ENCODE measurements at regions not wholly inside any gene's neighbourhood (a gene's known extent, or its start where the extent isn't known, plus 50 kb on each side); places are given as distances from the start of the nearest gene placed in this dataset.

DNA sequence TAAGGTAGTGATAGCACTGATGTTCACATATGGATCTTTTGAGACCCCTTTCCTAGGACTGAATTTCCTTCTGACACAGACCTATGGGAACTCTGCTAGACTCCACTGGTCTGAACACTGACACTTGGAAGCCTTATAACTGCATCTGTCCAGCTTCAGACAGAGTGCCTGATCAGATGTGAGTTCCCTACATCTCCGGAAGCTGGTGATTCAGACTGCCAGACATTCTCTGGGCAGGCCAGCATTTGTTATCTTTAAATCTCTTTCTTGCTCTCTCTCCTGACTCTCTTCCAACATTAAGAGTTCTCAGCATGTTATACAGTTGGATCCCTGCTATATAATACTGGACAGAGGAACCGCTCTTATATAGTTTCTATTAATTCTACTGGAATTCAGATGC lies 408.5 kb downstream of the ZEB2 start:
- TF ChIP-seq, protein P1, sequence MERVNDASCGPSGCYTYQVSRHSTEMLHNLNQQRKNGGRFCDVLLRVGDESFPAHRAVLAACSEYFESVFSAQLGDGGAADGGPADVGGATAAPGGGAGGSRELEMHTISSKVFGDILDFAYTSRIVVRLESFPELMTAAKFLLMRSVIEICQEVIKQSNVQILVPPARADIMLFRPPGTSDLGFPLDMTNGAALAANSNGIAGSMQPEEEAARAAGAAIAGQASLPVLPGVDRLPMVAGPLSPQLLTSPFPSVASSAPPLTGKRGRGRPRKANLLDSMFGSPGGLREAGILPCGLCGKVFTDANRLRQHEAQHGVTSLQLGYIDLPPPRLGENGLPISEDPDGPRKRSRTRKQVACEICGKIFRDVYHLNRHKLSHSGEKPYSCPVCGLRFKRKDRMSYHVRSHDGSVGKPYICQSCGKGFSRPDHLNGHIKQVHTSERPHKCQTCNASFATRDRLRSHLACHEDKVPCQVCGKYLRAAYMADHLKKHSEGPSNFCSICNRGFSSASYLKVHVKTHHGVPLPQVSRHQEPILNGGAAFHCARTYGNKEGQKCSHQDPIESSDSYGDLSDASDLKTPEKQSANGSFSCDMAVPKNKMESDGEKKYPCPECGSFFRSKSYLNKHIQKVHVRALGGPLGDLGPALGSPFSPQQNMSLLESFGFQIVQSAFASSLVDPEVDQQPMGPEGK (CRISPR knock-in tag; IDR thresholded peaks at IDR 0.05; ENCODE audit: borderline replicate concordance) = no peak
- TF ChIP-seq, protein P2, sequence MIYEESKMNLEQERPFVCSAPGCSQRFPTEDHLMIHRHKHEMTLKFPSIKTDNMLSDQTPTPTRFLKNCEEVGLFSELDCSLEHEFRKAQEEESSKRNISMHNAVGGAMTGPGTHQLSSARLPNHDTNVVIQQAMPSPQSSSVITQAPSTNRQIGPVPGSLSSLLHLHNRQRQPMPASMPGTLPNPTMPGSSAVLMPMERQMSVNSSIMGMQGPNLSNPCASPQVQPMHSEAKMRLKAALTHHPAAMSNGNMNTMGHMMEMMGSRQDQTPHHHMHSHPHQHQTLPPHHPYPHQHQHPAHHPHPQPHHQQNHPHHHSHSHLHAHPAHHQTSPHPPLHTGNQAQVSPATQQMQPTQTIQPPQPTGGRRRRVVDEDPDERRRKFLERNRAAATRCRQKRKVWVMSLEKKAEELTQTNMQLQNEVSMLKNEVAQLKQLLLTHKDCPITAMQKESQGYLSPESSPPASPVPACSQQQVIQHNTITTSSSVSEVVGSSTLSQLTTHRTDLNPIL (CRISPR knock-in tag; IDR thresholded peaks at IDR 0.05; ENCODE audit: low read depth) = no peak
- no peak for TF ChIP-seq ZFP30 (CRISPR knock-in tag; IDR thresholded peaks at IDR 0.05)
- TF ChIP-seq ARNTL (CRISPR knock-in tag; IDR thresholded peaks at IDR 0.05; ENCODE audit: borderline replicate concordance, low read depth) = no peak
- TF ChIP-seq ISL1 (CRISPR knock-in tag; IDR thresholded peaks at IDR 0.05) = no peak
- no peak for TF ChIP-seq SNAI2 (CRISPR knock-in tag; IDR thresholded peaks at IDR 0.05)
- TF ChIP-seq RARB (CRISPR knock-in tag; IDR thresholded peaks at IDR 0.05) = no peak
- no peak for TF ChIP-seq ZNF565 (CRISPR knock-in tag; conservative IDR thresholded peaks at IDR 0.05; ENCODE audit: low read depth)
- TF ChIP-seq, protein P3, sequence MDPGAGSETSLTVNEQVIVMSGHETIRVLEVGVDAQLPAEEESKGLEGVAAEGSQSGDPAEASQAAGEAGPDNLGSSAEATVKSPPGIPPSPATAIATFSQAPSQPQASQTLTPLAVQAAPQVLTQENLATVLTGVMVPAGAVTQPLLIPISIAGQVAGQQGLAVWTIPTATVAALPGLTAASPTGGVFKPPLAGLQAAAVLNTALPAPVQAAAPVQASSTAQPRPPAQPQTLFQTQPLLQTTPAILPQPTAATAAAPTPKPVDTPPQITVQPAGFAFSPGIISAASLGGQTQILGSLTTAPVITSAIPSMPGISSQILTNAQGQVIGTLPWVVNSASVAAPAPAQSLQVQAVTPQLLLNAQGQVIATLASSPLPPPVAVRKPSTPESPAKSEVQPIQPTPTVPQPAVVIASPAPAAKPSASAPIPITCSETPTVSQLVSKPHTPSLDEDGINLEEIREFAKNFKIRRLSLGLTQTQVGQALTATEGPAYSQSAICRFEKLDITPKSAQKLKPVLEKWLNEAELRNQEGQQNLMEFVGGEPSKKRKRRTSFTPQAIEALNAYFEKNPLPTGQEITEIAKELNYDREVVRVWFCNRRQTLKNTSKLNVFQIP (CRISPR knock-in tag; IDR thresholded peaks at IDR 0.05; ENCODE audit: borderline replicate concordance, low read depth) = no peak
- TF ChIP-seq ZNF70 (CRISPR knock-in tag; IDR thresholded peaks at IDR 0.05) = no peak
- no peak for TF ChIP-seq TOX (CRISPR knock-in tag; IDR thresholded peaks at IDR 0.05; ENCODE audit: borderline replicate concordance)
- TF ChIP-seq, protein P4, sequence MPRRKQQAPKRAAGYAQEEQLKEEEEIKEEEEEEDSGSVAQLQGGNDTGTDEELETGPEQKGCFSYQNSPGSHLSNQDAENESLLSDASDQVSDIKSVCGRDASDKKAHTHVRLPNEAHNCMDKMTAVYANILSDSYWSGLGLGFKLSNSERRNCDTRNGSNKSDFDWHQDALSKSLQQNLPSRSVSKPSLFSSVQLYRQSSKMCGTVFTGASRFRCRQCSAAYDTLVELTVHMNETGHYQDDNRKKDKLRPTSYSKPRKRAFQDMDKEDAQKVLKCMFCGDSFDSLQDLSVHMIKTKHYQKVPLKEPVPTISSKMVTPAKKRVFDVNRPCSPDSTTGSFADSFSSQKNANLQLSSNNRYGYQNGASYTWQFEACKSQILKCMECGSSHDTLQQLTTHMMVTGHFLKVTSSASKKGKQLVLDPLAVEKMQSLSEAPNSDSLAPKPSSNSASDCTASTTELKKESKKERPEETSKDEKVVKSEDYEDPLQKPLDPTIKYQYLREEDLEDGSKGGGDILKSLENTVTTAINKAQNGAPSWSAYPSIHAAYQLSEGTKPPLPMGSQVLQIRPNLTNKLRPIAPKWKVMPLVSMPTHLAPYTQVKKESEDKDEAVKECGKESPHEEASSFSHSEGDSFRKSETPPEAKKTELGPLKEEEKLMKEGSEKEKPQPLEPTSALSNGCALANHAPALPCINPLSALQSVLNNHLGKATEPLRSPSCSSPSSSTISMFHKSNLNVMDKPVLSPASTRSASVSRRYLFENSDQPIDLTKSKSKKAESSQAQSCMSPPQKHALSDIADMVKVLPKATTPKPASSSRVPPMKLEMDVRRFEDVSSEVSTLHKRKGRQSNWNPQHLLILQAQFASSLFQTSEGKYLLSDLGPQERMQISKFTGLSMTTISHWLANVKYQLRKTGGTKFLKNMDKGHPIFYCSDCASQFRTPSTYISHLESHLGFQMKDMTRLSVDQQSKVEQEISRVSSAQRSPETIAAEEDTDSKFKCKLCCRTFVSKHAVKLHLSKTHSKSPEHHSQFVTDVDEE (CRISPR knock-in tag; IDR thresholded peaks at IDR 0.05) = no peak
